CD4-positive, alpha-beta T cell treated with Interleukin-10 for 1 hour (primary cell): ENCODE measurements at regions not wholly inside any gene's neighbourhood (a gene's known extent, or its start where the extent isn't known, plus 50 kb on each side); places are given as distances from the start of the nearest gene placed in this dataset.
"Not testable (repeated sequence)": the region's sequence is repeated elsewhere in the genome, so short reads cannot be mapped to it uniquely, and the experiment has no call there.

Source experiments
- DNase-seq: peaks from one replicate; pipeline ENCODE4 v3.0.0-alpha.2; 2020

- DNase-seq: no peak
Measured at GRCh38 chr3:139202226-139202958, 141.4 kb upstream of the MRPS22 start.

GRCh38 chr3:139202959-139203349, 140.9 kb upstream of the MRPS22 start:
- no peak for DNase-seq

GRCh38 chr3:139203752-139204151, 140.1 kb upstream of the MRPS22 start:
- DNase-seq: no peak

- no peak for DNase-seq
Measured at GRCh38 chr3:139204728-139205127, 139.1 kb upstream of the MRPS22 start.

- DNase-seq: no peak
Measured at GRCh38 chr3:139213936-139214335, 129.9 kb upstream of the MRPS22 start.

- DNase-seq: no peak
Measured at GRCh38 chr3:139216958-139217357, 126.9 kb upstream of the MRPS22 start.

GRCh38 chr3:139217633-139218032, 126.2 kb upstream of the MRPS22 start:
- DNase-seq: no peak

- no peak for DNase-seq
Measured at GRCh38 chr3:139218046-139218445, 125.8 kb upstream of the MRPS22 start.

- DNase-seq: no peak
Measured at GRCh38 chr3:139219463-139219862, 124.4 kb upstream of the MRPS22 start.

GRCh38 chr3:139222100-139222657, 121.6 kb upstream of the MRPS22 start:
- no peak for DNase-seq

GRCh38 chr3:139225548-139225947, 118.3 kb upstream of the MRPS22 start:
- no peak for DNase-seq

GRCh38 chr3:139226731-139227130, 117.1 kb upstream of the MRPS22 start:
- DNase-seq: no peak

- DNase-seq: no peak
Measured at GRCh38 chr3:139227165-139227564, 116.7 kb upstream of the MRPS22 start.

GRCh38 chr3:139227827-139228226, 116.0 kb upstream of the MRPS22 start:
- DNase-seq: no peak

GRCh38 chr3:139230391-139230790, 113.4 kb upstream of the MRPS22 start:
- no peak for DNase-seq

GRCh38 chr3:139231555-139232281, 112.1 kb upstream of the MRPS22 start:
- DNase-seq: no peak

- not testable (repeated sequence) for DNase-seq
Measured at GRCh38 chr3:139232341-139232740, 111.5 kb upstream of the MRPS22 start.

- DNase-seq: no peak
Measured at GRCh38 chr3:139234491-139234890, 109.3 kb upstream of the MRPS22 start.

- DNase-seq: no peak
Measured at GRCh38 chr3:139235192-139235591, 108.6 kb upstream of the MRPS22 start.

- no peak for DNase-seq
Measured at GRCh38 chr3:139236336-139236735, 107.5 kb upstream of the MRPS22 start.

- DNase-seq: no peak
Measured at GRCh38 chr3:139238281-139239030, 105.4 kb upstream of the MRPS22 start.

- DNase-seq: no peak
Measured at GRCh38 chr3:139239550-139239949, 104.3 kb upstream of the MRPS22 start.

- no peak for DNase-seq
Measured at GRCh38 chr3:139241783-139242182, 102.0 kb upstream of the MRPS22 start.
